GM12878 (cell line): ENCODE measurements at regions not wholly inside any gene's neighbourhood (a gene's known extent, or its start where the extent isn't known, plus 50 kb on each side); places are given as distances from the start of the nearest gene placed in this dataset.

Source experiments
- ATAC-seq: fragments of 200-7000 bp; cut with Tn5 transposase; 3 replicates; pipeline ENCODE4 v1.9.1; 2020; ENCODE audit warnings: mild to moderate bottlenecking, moderate library complexity
- BruUV-seq: library from RNA; stranded (reverse); fragments of 400-500 nt; replicated peaks from 2 replicates; lab custom pipeline; 2021; lab: Mats Ljungman, UMichigan
- CTCF ChIA-PET: fragments of 300-600 bp; sonication (Branson Sonifier 250); formaldehyde crosslinking; extraction: SDS; loops from one replicate; lab custom pipeline; 2021; ENCODE audit warnings: inconsistent platforms; lab: Yijun Ruan, JAX
- POLR2A ChIA-PET: fragments of 350-600 bp; formaldehyde crosslinking; extraction: SDS; loops from one replicate; lab custom pipeline; 2021; ENCODE audit warnings: inconsistent platforms; lab: Charles Lee
- RAD21 ChIA-PET: fragments of 300-600 bp; sonication (Branson Sonifier 250); formaldehyde crosslinking; loops from one replicate; lab custom pipeline; 2023; ENCODE audit warnings: antibody characterized with exemption; ENCODE audit not compliant: unreplicated experiment; lab: Charles Lee
- SMC1A ChIA-PET: fragments of 300-600 bp; sonication (Branson Sonifier 250); formaldehyde crosslinking; loops from one replicate; lab custom pipeline; 2023; ENCODE audit not compliant: unreplicated experiment, uncharacterized antibody; lab: Charles Lee
- DNase-seq: peaks from one replicate; pipeline ENCODE4 v3.0.0-alpha.2; 2011; ENCODE audit warnings: low read depth, low spot score
- FAIRE-seq: peaks from 3 replicates; lab custom pipeline; 2011; peaks lifted over from hg19 to GRCh38; lab: Jason Lieb, UNC
- H2AFZ ChIP-seq: 2 replicates; pipeline ENCODE4 v1.6.0; 2011; ENCODE audit warnings: low read depth, low read length, control low read depth; ENCODE audit not compliant: control insufficient read depth
- H3K27ac ChIP-seq: 2 replicates; pipeline ENCODE4 v1.5.1; 2011; ENCODE audit warnings: control low read depth; ENCODE audit not compliant: control insufficient read depth, insufficient read depth
- H3K27me3 ChIP-seq, 2 experiments: replicated peaks in 1 of 2; 2 replicates each; pipeline versions ENCODE4 v1.6.0 to v1.6.1; 2011; ENCODE audit warnings: low read length in 1 of 2; ENCODE audit not compliant: control insufficient read depth in 2 of 2, insufficient read depth in 2 of 2
- H3K36me3 ChIP-seq, 2 experiments: 2 replicates each; pipeline ENCODE4 v1.5.1; 2011; ENCODE audit warnings: low read length in 1 of 2; ENCODE audit not compliant: control insufficient read depth in 2 of 2, insufficient read depth in 2 of 2
- H3K4me1 ChIP-seq: 2 replicates; pipeline ENCODE4 v1.6.1; 2011; ENCODE audit warnings: mild to moderate bottlenecking, low read length, moderate library complexity, mixed read lengths; ENCODE audit not compliant: control insufficient read depth, insufficient read depth
- H3K4me2 ChIP-seq: 2 replicates; pipeline ENCODE4 v1.6.0; 2011; ENCODE audit warnings: control low read depth; ENCODE audit not compliant: control insufficient read depth, insufficient read depth
- H3K4me3 ChIP-seq: fragments of 200-600 bp; sonication (generic); 2 replicates; pipeline ENCODE4 v1.5.1; 2016
- H3K79me2 ChIP-seq: 2 replicates; pipeline ENCODE4 v1.6.0; 2011; ENCODE audit warnings: low read length; ENCODE audit not compliant: control insufficient read depth, insufficient read depth
- H3K9ac ChIP-seq: 2 replicates; pipeline ENCODE4 v1.8.0; 2011; ENCODE audit warnings: low read length, control low read depth, mixed read lengths; ENCODE audit not compliant: control insufficient read depth, insufficient read depth
- H3K9me3 ChIP-seq: replicated peaks from 3 replicates; pipeline ENCODE4 v1.5.1; 2011; ENCODE audit warnings: mild to moderate bottlenecking, low read length; ENCODE audit not compliant: control insufficient read depth, insufficient read depth
- H4K20me1 ChIP-seq: 2 replicates; pipeline ENCODE4 v1.6.0; 2011; ENCODE audit not compliant: control insufficient read depth, insufficient read depth
- CBX3 ChIP-seq: fragments of 200-600 bp; sonication (generic); IDR thresholded peaks from 2 replicates; pipeline ENCODE4 v1.6.1; 2016; ENCODE audit warnings: low read depth, borderline replicate concordance
- CBX5 ChIP-seq: sonication (generic); IDR thresholded peaks from 2 replicates; pipeline ENCODE4 v1.6.1; 2016; ENCODE audit warnings: low read depth, moderate library complexity, mild to moderate bottlenecking, inconsistent platforms
- CEBPB ChIP-seq, 2 experiments: fragments of 150-350 bp in 1 of 2; IDR thresholded peaks; 2 replicates each; pipeline ENCODE4 v1.6.1; 2012 to 2014; ENCODE audit warnings: low read depth in 2 of 2, low read length in 2 of 2, borderline replicate concordance in 1 of 2, inconsistent platforms in 1 of 2
- CREM ChIP-seq: IDR thresholded peaks from 2 replicates; pipeline ENCODE4 v1.6.1; 2014; ENCODE audit warnings: antibody characterized with exemption, low read depth
- HDAC6 ChIP-seq: fragments of 200-600 bp; sonication (generic); IDR thresholded peaks from one replicate; pipeline ENCODE4 v1.8.0; 2017; ENCODE audit warnings: antibody characterized with exemption; ENCODE audit not compliant: unreplicated experiment
- IKZF1 ChIP-seq: fragments of 450-650 bp; conservative IDR thresholded peaks from 2 replicates; pipeline ENCODE4 v1.6.1; 2017; ENCODE audit warnings: antibody characterized with exemption, mild to moderate bottlenecking
- KDM1A ChIP-seq: fragments of 200-600 bp; sonication (generic); IDR thresholded peaks from 2 replicates; pipeline ENCODE4 v1.6.1; 2016; ENCODE audit warnings: borderline replicate concordance
- NFIC ChIP-seq: IDR thresholded peaks from 2 replicates; pipeline ENCODE4 v1.6.1; 2012; ENCODE audit warnings: low read depth, mild to moderate bottlenecking, inconsistent platforms, low read length, moderate library complexity
- PAX8 ChIP-seq: fragments of 450-650 bp; IDR thresholded peaks from 2 replicates; pipeline ENCODE4 v1.6.1; 2017; ENCODE audit warnings: mild to moderate bottlenecking, moderate library complexity
- POLR2AphosphoS2 ChIP-seq: IDR thresholded peaks from 2 replicates; pipeline ENCODE4 v1.6.1; 2011; ENCODE audit warnings: low read depth, mild to moderate bottlenecking, low read length, improper control_type of control experiment, moderate library complexity
- SP1 ChIP-seq: IDR thresholded peaks from one replicate; pipeline ENCODE4 v1.6.1; 2011; ENCODE audit warnings: low read depth, low read length
- SREBF1 ChIP-seq: IDR thresholded peaks from 2 replicates; pipeline ENCODE4 v1.6.1; 2012; ENCODE audit warnings: mild to moderate bottlenecking, low read length
- SRF ChIP-seq, 2 experiments: IDR thresholded peaks; 2 replicates each; pipeline ENCODE4 v1.6.1; 2011; ENCODE audit warnings: low read depth in 2 of 2, low read length in 2 of 2, mild to moderate bottlenecking in 1 of 2, moderate library complexity in 1 of 2
- WGBS: methylation state at CpG from one replicate; pipeline ENCODE4 v1.1.6; 2016; ENCODE audit warnings: low lambda C conversion rate; ENCODE audit not compliant: insufficient replicate concordance, insufficient coverage; ENCODE audit errors: missing lambda C conversion rate; 5-methylcytosine and 5-hydroxymethylcytosine counted together
- in situ Hi-C: fragments of 300-500 bp; cut with MboI; formaldehyde crosslinking; loops from 9 replicates; pipeline ENCODE4 v1.14.3; 2018; ENCODE audit warnings: mixed read lengths
- intact Hi-C: fragments of 100-400 bp; cut with micrococcal nuclease; formaldehyde crosslinking; loops from one replicate; pipeline ENCODE4 v1.14.2; 2022; ENCODE audit not compliant: unreplicated experiment
- TF ChIP-seq, protein P1 (sequence below): IDR thresholded peaks from 2 replicates; pipeline ENCODE4 v1.6.1; 2012; ENCODE audit warnings: mild to moderate bottlenecking, low read depth, low read length
- TF ChIP-seq, protein P2 (sequence below): fragments of 150-350 bp; IDR thresholded peaks from 2 replicates; pipeline ENCODE4 v1.6.1; 2014; ENCODE audit warnings: mild to moderate bottlenecking, low read depth, low read length
- TF ChIP-seq, protein P3 (sequence below): IDR thresholded peaks from 2 replicates; pipeline ENCODE4 v1.6.1; 2012; ENCODE audit warnings: low read depth, low read length, improper control_type of control experiment

DNA sequence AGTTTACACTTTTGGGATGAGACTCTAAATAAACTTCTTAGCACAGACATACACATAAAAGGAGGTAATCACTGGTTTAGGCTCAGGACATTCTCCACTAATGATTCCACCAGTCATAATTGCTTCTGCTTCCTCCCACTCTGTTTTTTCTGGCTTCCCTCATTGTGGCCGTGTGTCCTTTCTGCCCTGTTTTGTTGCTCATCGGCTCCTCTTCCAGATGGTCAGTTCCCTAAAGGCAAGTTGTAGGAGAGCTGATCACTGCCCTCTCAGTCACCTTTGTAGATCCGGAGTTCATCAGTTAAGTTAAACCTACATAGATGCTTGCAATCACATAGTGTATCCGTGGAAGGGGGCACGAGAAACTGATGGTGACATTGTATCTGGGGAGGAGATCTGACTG lies 200.5 kb upstream of the ARG1 start:
- ChIA-PET SMC1A (interaction anchor here (1.3 kb wide), 1 partner anchor 59 kb away, joined by 3 read pairs; no protein-coding TSS in a partner anchor), RAD21 (no interaction called here), CTCF (no interaction called here), POLR2A (no interaction called here)
- DNase-seq = no peak
- H4K20me1 ChIP-seq = no peaks in the 10 kb centered on the region
- no peaks in the 10 kb centered on the region for H3K79me2 ChIP-seq
- H3K9me3 ChIP-seq = no peaks in the 10 kb centered on the region
- H3K27ac ChIP-seq = no peak overlapping the region
- no peak for FAIRE-seq
- intact Hi-C loops (no loop called here), in situ Hi-C loops (no loop called here)
- no peak overlapping the region for H3K4me2 ChIP-seq
- no peaks in the 10 kb centered on the region for H3K27me3 ChIP-seq
- peaks cover 4% of the 10 kb centered on the region for H3K4me1 ChIP-seq
- no TSS peak for BruUV-seq
- TF ChIP-seq, protein P1, sequence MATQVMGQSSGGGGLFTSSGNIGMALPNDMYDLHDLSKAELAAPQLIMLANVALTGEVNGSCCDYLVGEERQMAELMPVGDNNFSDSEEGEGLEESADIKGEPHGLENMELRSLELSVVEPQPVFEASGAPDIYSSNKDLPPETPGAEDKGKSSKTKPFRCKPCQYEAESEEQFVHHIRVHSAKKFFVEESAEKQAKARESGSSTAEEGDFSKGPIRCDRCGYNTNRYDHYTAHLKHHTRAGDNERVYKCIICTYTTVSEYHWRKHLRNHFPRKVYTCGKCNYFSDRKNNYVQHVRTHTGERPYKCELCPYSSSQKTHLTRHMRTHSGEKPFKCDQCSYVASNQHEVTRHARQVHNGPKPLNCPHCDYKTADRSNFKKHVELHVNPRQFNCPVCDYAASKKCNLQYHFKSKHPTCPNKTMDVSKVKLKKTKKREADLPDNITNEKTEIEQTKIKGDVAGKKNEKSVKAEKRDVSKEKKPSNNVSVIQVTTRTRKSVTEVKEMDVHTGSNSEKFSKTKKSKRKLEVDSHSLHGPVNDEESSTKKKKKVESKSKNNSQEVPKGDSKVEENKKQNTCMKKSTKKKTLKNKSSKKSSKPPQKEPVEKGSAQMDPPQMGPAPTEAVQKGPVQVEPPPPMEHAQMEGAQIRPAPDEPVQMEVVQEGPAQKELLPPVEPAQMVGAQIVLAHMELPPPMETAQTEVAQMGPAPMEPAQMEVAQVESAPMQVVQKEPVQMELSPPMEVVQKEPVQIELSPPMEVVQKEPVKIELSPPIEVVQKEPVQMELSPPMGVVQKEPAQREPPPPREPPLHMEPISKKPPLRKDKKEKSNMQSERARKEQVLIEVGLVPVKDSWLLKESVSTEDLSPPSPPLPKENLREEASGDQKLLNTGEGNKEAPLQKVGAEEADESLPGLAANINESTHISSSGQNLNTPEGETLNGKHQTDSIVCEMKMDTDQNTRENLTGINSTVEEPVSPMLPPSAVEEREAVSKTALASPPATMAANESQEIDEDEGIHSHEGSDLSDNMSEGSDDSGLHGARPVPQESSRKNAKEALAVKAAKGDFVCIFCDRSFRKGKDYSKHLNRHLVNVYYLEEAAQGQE = no peak
- TF ChIP-seq IKZF1 = no peak
- TF ChIP-seq, protein P2, sequence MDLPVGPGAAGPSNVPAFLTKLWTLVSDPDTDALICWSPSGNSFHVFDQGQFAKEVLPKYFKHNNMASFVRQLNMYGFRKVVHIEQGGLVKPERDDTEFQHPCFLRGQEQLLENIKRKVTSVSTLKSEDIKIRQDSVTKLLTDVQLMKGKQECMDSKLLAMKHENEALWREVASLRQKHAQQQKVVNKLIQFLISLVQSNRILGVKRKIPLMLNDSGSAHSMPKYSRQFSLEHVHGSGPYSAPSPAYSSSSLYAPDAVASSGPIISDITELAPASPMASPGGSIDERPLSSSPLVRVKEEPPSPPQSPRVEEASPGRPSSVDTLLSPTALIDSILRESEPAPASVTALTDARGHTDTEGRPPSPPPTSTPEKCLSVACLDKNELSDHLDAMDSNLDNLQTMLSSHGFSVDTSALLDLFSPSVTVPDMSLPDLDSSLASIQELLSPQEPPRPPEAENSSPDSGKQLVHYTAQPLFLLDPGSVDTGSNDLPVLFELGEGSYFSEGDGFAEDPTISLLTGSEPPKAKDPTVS = no peak
- no peak for TF ChIP-seq CREM
- TF ChIP-seq, protein P3, sequence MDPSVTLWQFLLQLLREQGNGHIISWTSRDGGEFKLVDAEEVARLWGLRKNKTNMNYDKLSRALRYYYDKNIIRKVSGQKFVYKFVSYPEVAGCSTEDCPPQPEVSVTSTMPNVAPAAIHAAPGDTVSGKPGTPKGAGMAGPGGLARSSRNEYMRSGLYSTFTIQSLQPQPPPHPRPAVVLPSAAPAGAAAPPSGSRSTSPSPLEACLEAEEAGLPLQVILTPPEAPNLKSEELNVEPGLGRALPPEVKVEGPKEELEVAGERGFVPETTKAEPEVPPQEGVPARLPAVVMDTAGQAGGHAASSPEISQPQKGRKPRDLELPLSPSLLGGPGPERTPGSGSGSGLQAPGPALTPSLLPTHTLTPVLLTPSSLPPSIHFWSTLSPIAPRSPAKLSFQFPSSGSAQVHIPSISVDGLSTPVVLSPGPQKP = no peak
- TF ChIP-seq PAX8 = no peak
- TF ChIP-seq CEBPB (IDR thresholded peaks at IDR 0.05; ENCODE audit: borderline replicate concordance in 1 of 2, low read depth in 2 of 2, low read length in 2 of 2) = no peak
- TF ChIP-seq SP1 = no peak
- TF ChIP-seq HDAC6 = no peak
- no peak for TF ChIP-seq SREBF1
- TF ChIP-seq CBX5 = no peak
- no peak for TF ChIP-seq NFIC
- TF ChIP-seq SRF (IDR thresholded peaks at IDR 0.05; ENCODE audit: low read depth in 2 of 2, low read length in 2 of 2) = no peak
- TF ChIP-seq POLR2AphosphoS2 = no peak
- TF ChIP-seq CBX3 = no peak
- no peak for TF ChIP-seq KDM1A
- no peak for ATAC-seq
- no peak overlapping the region for H2AFZ ChIP-seq
- WGBS = 46% methylated on average over 5 of the region's 5 CpGs
- no peak overlapping the region for H3K9ac ChIP-seq
- no peak overlapping the region for H3K4me3 ChIP-seq
- H3K36me3 ChIP-seq = no peaks in the 10 kb centered on the region
